T-helper 1 cell treated with Interleukin-12 subunit alpha and Interleukin-12 subunit beta and Interleukin-4 antibody, amounts not matched to agents 30 μg/mL and 1 μg/mL, for 36 hours (primary cell): ENCODE measurements at regions not wholly inside any gene's neighbourhood (a gene's known extent, or its start where the extent isn't known, plus 50 kb on each side); places are given as distances from the start of the nearest gene placed in this dataset.

ENCODE experiments used
- H3K27ac Mint-ChIP-seq: one replicate; pipeline ENCODE4 v1.8.0; 2021; ENCODE audit warnings: mild to moderate bottlenecking, mixed read lengths
- H3K27me3 Mint-ChIP-seq: one replicate; pipeline ENCODE4 v1.8.0; 2021; ENCODE audit warnings: low read depth, mixed read lengths
- H3K36me3 Mint-ChIP-seq: one replicate; pipeline ENCODE4 v1.8.0; 2021; ENCODE audit warnings: low read depth, mixed read lengths
- H3K4me1 Mint-ChIP-seq: one replicate; pipeline ENCODE4 v1.8.0; 2021; ENCODE audit warnings: low read depth, mixed read lengths
- H3K4me3 Mint-ChIP-seq: one replicate; pipeline ENCODE4 v1.8.0; 2021; ENCODE audit warnings: mild to moderate bottlenecking, moderate library complexity, mixed read lengths
- H3K9me3 Mint-ChIP-seq: one replicate; pipeline ENCODE4 v1.8.0; 2021; ENCODE audit warnings: mixed read lengths

GRCh38 chr22:27572278-27572666 is 229.3 kb downstream of the MN1 start:
- Mint-ChIP-seq H3K4me3 (no peak overlapping the region), H3K9me3 (no peaks in the 10 kb centered on the region), H3K27ac (no peak overlapping the region), H3K4me1 (no peaks in the 10 kb centered on the region), H3K36me3 (no peaks in the 10 kb centered on the region), H3K27me3 (no peaks in the 10 kb centered on the region)

DNA sequence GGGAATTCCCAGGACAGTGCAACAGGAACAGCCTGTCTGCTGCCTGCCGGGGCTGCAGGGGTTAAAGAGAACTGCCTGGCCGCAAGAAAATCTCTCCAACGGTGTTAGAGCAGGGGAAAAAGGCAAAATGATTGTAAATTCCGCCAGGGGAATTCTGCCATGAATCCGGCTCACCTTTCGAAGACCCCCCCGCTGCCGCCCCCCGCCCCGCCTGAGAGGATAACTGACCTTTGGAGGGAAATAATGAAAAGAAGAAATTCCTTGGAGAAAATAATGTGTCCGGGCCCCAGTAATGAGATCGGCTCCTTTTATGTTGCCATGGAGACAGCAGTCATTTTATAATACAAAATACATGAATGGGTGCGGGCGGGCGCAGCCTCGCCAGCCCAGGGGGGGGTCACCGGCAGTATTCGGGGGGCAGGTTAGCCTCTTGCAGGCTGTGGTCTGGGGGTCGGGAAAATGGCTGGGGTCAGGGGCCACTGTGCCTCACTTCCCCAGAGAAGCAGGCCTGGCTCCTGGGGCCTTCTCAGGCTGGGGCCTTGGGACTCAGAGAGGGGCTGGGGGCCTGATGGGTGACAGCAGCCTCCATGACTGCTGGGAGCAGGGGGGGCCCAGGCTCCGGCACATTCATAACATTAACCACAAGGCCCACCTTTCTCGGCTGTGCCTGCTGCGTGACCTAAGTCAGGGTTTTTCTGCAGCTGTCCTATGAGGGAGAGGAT is 228.1 kb downstream of the MN1 start:
- Mint-ChIP-seq H3K9me3 (no peaks in the 10 kb centered on the region), H3K4me3 (no peak overlapping the region), H3K27me3 (no peaks in the 10 kb centered on the region), H3K27ac (no peak overlapping the region), H3K4me1 (no peaks in the 10 kb centered on the region), H3K36me3 (no peaks in the 10 kb centered on the region)

DNA sequence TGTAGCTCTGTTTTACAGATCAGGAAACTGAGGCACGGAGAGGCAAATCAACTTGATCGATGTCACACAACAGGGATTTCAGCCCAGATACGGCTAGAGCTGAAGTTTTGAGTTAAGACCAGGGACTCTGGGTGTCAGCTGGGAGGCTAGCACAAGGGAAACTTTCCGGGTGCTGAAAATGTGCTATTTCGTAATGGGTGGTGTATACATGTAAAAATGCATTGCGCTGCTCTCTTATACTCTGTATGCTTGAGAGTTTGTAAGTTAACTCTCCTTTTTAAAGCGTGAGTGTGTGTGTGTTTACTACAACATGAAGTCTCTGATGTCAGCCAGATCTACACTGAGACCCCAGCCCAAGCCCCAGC is 227.6 kb downstream of the MN1 start:
- Mint-ChIP-seq H3K4me3 (no peak overlapping the region), H3K27ac (no peak overlapping the region), H3K36me3 (no peaks in the 10 kb centered on the region), H3K9me3 (no peaks in the 10 kb centered on the region), H3K4me1 (no peaks in the 10 kb centered on the region), H3K27me3 (no peaks in the 10 kb centered on the region)

GRCh38 chr22:27574651-27575050 is 226.9 kb downstream of the MN1 start:
- H3K27ac Mint-ChIP-seq = no peak overlapping the region
- no peaks in the 10 kb centered on the region for H3K36me3 Mint-ChIP-seq
- H3K4me1 Mint-ChIP-seq = no peaks in the 10 kb centered on the region
- no peaks in the 10 kb centered on the region for H3K27me3 Mint-ChIP-seq
- no peaks in the 10 kb centered on the region for H3K9me3 Mint-ChIP-seq
- no peak overlapping the region for H3K4me3 Mint-ChIP-seq

GRCh38 chr22:27575348-27575747 is 226.2 kb downstream of the MN1 start:
- H3K27me3 Mint-ChIP-seq = no peaks in the 10 kb centered on the region
- H3K4me1 Mint-ChIP-seq = no peaks in the 10 kb centered on the region
- H3K9me3 Mint-ChIP-seq = no peaks in the 10 kb centered on the region
- H3K4me3 Mint-ChIP-seq = no peak overlapping the region
- no peaks in the 10 kb centered on the region for H3K36me3 Mint-ChIP-seq
- no peak overlapping the region for H3K27ac Mint-ChIP-seq

DNA sequence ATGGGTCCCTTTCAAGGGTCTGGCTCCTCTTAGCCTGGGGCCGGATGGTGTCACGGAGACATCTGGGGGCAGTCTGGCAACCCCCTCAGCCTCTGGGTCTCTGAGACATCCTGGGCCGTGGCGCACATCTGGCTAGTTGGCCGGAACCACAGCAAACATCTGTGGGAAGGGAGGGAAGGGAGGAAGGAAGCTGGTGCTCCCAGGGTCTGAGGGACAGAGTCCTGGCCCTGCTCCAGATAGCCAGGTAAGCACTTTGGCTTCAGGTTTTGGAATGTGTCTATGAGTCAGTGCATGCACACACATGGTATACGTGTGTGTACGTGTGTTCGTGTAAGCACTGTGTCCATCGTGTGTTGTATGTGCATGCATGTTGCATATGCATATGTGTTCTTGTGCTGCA is 225.1 kb downstream of the MN1 start:
- H3K4me1 Mint-ChIP-seq = no peaks in the 10 kb centered on the region
- no peak overlapping the region for H3K27ac Mint-ChIP-seq
- no peaks in the 10 kb centered on the region for H3K9me3 Mint-ChIP-seq
- H3K27me3 Mint-ChIP-seq = no peaks in the 10 kb centered on the region
- H3K4me3 Mint-ChIP-seq = no peak overlapping the region
- H3K36me3 Mint-ChIP-seq = no peaks in the 10 kb centered on the region

GRCh38 chr22:27576815-27577573 is 224.6 kb downstream of the MN1 start:
- no peaks in the 10 kb centered on the region for H3K27me3 Mint-ChIP-seq
- H3K9me3 Mint-ChIP-seq = no peaks in the 10 kb centered on the region
- no peaks in the 10 kb centered on the region for H3K4me1 Mint-ChIP-seq
- no peak overlapping the region for H3K4me3 Mint-ChIP-seq
- no peak overlapping the region for H3K27ac Mint-ChIP-seq
- no peaks in the 10 kb centered on the region for H3K36me3 Mint-ChIP-seq

DNA sequence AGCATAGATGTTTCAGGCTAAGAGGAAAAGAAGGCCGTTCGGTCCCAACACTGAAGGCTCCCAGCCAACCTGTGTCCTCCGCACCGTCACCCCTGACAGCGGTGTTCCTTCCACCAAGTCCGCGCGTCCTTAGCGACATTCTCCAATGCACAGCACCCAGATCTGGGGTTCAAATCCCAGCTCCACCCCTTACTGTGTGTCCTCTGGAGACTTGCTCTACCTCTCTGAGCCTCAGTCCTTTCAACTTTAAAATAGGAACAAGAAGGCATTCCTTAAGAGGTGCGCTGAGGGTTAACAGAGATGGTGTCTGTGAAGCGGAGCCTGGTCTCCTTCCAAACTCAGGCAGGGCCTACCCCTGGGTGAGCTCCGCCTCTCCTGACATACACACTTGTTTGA is 224.0 kb downstream of the MN1 start:
- Mint-ChIP-seq H3K27ac (no peak overlapping the region), H3K4me3 (no peak overlapping the region), H3K4me1 (no peaks in the 10 kb centered on the region), H3K27me3 (no peaks in the 10 kb centered on the region), H3K9me3 (no peaks in the 10 kb centered on the region), H3K36me3 (no peaks in the 10 kb centered on the region)

DNA sequence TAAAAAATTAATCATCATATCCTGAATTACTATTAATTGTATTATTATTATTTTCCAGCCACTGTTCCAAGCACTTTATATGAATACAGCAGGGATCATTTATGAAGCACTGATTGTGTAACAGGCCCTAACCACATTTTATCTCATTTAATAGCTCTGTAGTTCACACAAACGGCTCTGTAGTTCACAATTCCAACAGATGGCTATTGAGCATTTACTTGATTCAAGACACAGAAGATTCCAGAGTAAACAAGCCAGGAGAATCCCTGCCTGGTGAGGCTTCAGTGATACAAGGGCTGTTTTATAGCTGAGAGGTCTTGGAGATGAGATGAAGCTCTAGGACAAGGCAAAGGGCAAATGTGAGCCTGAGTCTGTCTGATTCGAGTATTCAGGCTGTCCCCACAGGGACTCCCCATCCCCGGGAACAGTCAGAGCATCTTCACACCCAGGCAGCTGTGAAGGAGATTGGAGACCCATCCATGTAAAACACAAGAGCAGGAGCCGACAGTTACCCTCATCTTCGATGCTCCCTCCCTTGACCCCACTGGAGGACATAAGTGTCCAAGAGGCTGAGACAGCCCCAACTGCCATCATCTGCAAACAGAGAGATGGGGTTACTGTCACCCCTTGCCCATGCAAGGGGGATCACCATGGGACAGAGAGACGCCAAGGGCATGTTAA is 222.5 kb downstream of the MN1 start:
- Mint-ChIP-seq H3K4me3 (no peak overlapping the region), H3K27ac (no peak overlapping the region), H3K27me3 (no peaks in the 10 kb centered on the region), H3K4me1 (no peaks in the 10 kb centered on the region), H3K36me3 (no peaks in the 10 kb centered on the region), H3K9me3 (no peaks in the 10 kb centered on the region)

GRCh38 chr22:27580311-27580897 is 221.2 kb downstream of the MN1 start:
- no peak overlapping the region for H3K4me3 Mint-ChIP-seq
- no peaks in the 10 kb centered on the region for H3K36me3 Mint-ChIP-seq
- no peak overlapping the region for H3K27ac Mint-ChIP-seq
- no peaks in the 10 kb centered on the region for H3K4me1 Mint-ChIP-seq
- H3K9me3 Mint-ChIP-seq = no peaks in the 10 kb centered on the region
- no peaks in the 10 kb centered on the region for H3K27me3 Mint-ChIP-seq

DNA sequence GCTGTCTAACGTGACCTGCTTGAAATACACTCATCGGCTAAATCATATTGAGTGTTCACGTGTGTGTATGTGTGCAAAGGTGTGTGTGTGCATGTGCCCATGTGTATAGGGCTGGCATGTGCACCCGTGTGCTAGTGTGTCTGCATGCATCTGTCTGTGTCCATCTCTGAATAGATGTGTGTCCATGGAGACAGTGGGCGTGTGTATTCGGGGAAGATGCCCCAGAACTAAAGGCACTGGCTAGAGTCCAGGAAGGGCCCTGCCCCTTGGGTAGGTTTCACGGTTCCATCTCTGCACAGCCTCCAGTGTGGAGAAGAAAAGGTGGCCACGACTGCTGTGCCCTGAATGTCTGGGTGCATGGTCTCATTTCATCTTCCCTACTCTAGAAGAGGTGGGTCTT is 220.3 kb downstream of the MN1 start:
- Mint-ChIP-seq H3K27ac (no peak overlapping the region), H3K4me3 (no peak overlapping the region), H3K4me1 (no peaks in the 10 kb centered on the region), H3K9me3 (no peaks in the 10 kb centered on the region), H3K27me3 (no peaks in the 10 kb centered on the region), H3K36me3 (no peaks in the 10 kb centered on the region)

- no peak overlapping the region for H3K27ac Mint-ChIP-seq
- no peaks in the 10 kb centered on the region for H3K27me3 Mint-ChIP-seq
- H3K4me1 Mint-ChIP-seq = no peaks in the 10 kb centered on the region
- H3K4me3 Mint-ChIP-seq = no peak overlapping the region
- no peaks in the 10 kb centered on the region for H3K9me3 Mint-ChIP-seq
- no peaks in the 10 kb centered on the region for H3K36me3 Mint-ChIP-seq
These were observed 219.9 kb downstream of the MN1 start for GRCh38 chr22:27581688-27582087.

- no peaks in the 10 kb centered on the region for H3K9me3 Mint-ChIP-seq
- no peaks in the 10 kb centered on the region for H3K4me1 Mint-ChIP-seq
These were observed 217.7 kb downstream of the MN1 start for GRCh38 chr22:27583856-27584255.

DNA sequence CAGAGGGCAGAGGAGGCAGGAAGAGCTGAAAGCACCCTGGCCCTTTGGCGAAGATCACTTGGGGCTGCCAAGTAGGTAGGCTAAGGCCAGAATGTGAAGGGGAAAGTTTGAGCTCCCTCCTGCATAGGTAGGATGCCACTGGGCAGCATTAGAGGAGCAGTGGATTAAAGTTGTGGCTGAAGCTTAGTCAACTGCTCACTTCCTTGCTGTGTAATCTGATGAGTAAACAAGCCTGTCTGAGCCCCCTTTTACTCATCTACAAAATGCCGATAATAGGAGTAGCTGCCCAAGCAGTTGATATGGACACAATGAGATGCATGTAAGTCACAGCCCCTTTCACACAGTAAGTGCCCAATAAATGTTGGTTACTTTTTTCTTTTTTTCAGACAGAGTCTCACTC is 216.4 kb downstream of the MN1 start:
- Mint-ChIP-seq H3K9me3 (no peaks in the 10 kb centered on the region), H3K4me1 (no peaks in the 10 kb centered on the region), H3K36me3 (no peaks in the 10 kb centered on the region), H3K4me3 (no peak overlapping the region), H3K27me3 (no peaks in the 10 kb centered on the region), H3K27ac (no peak overlapping the region)

More at GRCh38 chr22:27583856-27584255, 217.7 kb downstream of the MN1 start:
- Mint-ChIP-seq H3K27ac (no peak overlapping the region), H3K27me3 (no peaks in the 10 kb centered on the region), H3K36me3 (no peaks in the 10 kb centered on the region), H3K4me3 (no peak overlapping the region)

DNA sequence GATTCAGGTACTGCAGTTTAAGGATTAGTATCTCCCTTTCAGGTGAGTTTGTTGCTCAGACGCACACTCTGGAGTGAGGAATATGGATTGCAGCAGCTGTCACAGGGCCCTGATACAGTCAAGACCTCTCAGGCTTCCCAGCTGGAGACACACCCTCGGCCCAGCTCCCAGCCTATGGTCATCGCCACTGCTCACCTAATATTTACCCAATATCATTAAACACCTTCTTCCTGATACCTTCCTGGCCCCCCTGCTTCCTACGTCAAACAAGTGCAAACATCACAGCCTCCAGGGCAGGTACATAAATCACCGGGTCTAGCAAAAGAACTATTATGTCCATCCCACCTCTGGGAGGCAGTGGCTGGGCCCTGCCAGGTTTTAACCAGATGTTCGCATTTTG is 213.3 kb downstream of the MN1 start:
- Mint-ChIP-seq H3K36me3 (no peaks in the 10 kb centered on the region), H3K4me3 (no peak overlapping the region), H3K27ac (no peak overlapping the region), H3K9me3 (no peaks in the 10 kb centered on the region), H3K27me3 (no peaks in the 10 kb centered on the region), H3K4me1 (no peaks in the 10 kb centered on the region)
